ENCODE measurements at regions not wholly inside any gene's neighbourhood (a gene's known extent, or its start where the extent isn't known, plus 50 kb on each side); places are given as distances from the start of the nearest gene placed in this dataset.

DNA sequence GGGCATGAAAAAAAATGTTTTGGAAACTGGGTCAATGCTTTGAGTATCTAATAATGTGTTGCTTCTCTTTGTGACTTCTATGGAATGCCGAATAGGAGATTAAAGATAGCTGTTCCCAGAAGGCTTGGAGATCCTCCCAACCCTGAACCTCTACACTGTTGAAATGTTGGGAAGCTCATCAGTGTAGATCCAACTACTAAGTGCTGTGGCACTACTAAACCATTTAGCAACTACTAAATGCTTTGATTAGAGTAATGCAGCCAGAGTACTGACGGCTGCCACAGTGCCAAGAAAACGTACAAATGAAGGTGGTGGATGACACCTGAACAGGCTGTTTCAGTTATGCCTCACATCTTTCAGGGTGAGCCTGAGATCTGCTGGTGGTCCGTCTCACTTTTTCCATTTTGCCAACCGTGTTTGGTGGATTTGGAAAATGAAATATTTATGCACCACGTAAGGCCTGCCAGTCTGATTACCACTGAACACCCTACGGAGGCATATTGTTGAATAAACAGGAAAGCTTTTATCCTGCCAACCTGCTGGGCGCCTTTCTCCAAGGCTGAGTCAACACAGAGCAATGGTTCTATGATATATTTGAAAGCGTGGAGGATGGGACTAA is 938.0 kb upstream of the FLRT2 start:
- DNase-seq (ENCODE audit: low read depth in 2 of 2) = no peak

DNA sequence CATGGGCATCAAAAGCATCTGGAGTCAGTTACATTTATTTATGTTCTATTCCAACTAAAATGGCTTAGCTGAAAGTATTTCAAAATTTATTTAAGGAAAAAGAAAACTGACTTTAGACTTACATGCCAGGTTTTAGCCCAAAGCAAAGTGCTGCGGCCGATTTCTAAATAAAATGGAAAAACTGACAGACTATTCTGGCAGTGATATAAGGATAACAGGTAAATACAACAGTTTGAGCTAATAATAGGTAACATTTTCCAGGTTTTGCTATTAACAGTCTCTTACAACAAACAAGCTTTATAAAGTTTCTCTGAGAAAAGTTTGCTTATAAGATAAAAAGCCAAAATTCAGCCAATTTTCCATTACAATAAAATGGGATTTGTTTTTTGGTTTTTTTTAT is 937.2 kb upstream of the FLRT2 start:
- no peak for DNase-seq (ENCODE audit: low read depth in 2 of 2)

DNA sequence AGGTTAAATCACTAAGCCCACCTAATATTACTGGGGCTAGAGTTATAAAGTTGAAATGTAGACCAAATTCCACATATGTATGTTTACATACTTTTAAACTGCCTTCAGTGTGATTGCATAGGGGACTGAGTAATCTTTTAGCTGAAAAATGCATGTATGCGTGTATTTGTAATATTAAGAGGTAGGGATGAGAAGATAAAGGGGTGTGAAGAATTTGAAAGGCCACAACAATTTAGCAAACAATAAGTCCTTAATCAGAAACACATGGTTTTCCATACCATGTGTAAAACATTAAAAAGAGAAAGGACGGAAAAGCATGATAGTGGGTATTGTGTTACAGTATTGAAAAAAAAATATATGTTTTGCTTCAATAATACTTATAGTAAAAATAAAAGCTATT is 919.9 kb upstream of the FLRT2 start:
- DNase-seq (ENCODE audit: low read depth in 2 of 2) = no peak

DNA sequence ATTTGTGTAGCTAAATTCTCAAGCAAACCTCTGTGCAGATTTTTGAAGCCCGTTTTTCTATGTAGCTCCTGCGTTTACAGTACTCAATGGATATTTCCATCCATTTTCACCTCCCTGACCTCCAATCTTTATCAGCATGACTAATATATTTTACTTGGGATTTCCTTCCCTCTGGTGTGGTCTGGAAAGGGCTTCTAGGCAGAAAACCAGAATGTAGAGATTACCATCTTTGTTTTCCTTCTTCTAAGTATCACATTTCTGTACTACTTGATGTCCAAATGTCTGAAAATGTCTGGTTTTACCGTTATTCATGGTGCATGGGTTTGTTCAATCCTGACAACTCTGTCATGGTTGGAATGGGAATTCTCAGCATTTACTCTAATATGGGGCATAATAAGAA is 907.6 kb upstream of the FLRT2 start:
- no peak for DNase-seq (ENCODE audit: low read depth in 2 of 2)

DNA sequence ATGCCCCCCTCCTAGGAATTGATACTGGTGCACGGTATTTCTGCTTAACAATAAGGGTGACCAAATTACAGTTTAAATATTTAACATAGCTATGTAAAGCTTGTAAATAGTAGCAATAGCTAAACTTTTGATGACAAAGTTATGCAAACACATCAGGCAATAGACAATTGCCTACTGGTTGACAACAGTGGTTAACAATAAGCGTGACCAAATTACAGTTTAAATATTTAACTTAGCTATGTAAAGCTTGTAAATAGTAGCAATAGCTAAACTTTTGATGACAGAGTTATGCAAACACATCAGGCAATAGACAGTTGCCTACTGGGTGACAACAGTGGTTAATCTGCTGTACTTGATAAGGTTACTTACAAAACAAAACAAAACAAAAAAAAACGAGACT is 886.5 kb upstream of the FLRT2 start:
- DNase-seq (ENCODE audit: low read depth in 2 of 2) = no peak

DNA sequence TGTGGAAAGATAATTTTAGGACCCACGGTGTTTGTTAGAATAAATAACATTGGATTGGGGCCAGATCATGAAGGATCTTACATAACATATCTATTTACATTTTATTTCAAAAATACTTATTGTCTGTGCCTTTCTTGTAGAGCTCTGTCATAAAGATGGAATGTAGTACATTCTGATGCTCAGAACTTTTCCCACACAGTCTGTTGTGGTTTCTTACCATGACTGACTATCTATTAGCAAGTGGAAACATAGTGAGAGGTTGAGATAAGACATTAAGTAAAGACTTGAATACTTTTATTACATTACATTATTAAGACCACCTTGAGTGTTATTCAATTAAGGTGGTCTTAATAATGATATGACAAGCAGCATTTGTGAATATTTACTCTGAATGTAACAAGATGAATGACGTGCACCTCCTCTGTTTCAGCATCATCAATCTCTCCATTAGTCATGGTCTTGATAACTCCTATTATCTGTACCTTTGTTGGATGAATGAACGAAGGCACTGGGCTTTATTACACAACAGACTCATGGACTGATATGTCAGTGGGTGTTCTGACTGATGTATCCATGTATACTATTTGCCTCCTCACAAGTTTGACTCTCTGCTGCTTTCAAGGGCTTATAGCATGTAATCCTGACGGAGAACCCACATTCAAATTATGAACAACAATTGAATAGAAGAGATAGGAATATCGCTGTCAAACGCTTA is 883.0 kb upstream of the FLRT2 start:
- no peak for DNase-seq (ENCODE audit: low read depth in 2 of 2)

DNA sequence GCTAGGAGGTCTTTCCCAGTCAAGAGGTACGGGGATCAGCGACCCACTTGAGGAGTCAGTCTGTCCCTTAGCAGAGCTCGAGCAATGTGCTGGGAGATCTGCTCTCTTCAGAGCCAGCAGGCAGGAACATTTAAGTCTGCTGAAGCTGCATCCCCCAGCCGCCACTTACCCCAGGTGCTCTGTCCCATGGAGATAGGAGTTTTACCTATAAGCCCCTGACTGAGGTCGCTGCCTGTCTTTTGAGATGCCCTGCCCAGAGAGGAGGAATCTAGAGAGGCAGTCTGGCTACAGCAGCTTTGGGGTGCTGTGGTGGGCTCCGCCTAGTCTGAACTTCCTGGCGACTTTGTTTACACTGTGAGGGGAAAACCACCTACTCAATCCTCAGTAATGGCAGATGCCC is 874.9 kb upstream of the FLRT2 start:
- DNase-seq (ENCODE audit: low read depth in 2 of 2) = no peak

DNA sequence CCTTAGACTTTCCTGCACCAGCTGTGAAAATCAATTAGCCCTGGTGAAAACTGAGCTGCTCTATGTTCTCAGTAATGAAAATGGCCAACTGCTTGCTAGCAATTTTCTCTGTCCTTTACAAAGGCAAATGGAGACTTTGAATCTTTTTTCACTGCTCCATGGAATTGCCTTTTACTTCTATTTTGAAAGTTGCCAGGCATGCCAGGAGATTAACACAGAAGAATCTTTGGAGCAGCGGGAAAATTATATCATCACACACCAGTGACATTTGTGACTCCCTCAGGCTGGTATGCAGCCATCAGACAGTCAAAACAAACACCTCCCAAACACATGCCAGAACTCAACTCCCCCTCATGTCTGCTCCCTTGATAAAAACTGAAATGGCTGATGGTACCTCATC is 872.0 kb upstream of the FLRT2 start:
- DNase-seq (ENCODE audit: low read depth in 2 of 2) = no peak

DNA sequence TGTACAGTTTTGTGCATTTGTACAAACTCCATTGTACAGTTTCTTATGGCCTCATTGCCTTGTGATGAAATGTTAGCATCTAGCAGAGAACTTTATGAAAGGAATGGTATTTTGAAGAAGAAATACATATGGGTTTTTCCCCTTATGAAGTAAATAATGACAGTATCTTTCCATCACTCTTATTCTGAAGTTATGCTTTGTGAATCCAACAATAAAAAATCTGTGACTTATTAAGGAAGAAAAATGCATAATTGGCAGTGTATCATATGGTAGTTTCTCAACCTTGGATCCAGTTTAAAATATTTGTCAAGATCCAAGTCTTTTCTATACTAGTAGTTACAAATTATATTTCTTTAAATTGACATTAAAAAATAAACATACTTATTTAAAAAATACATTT is 859.1 kb upstream of the FLRT2 start:
- no peak for DNase-seq (ENCODE audit: low read depth in 2 of 2)

DNA sequence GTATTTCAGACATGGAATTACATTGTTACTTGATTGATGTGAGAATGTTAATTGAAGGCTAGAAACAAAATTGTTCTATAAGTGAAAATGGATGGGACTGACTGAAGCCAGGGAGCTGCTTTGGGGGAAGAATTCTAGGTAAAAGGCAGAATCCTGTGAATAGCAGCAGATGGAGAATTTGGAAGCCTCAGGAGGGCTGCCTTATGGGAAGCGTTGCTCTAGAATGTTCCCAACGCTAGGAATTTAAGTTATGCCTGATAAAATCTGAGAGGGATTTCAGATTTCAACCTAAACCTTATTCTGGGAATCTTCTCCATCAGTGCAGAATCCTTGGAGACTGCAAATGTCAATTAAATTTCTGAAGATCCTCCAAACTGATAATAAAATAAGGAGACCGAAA is 858.2 kb upstream of the FLRT2 start:
- DNase-seq (ENCODE audit: low read depth in 2 of 2) = no peak

DNA sequence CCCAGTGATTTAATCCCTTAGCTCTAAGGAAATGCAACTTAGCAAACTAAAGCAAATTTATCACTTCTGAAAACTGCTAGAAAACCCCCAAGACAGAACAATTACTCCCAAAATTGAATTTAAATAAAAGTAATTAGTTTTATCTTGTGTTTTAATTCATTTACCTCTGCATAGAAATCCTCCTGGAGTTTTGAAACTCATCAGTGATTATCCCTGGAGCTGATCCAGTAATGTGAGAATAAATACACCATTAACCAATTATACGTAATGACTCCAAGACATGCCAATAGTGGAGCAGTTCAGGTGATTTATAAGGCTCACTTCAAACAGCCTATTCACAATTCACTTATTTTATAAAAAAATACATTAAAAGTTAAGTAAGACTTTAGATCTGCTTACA is 855.3 kb upstream of the FLRT2 start:
- no peak for DNase-seq (ENCODE audit: low read depth in 2 of 2)

DNA sequence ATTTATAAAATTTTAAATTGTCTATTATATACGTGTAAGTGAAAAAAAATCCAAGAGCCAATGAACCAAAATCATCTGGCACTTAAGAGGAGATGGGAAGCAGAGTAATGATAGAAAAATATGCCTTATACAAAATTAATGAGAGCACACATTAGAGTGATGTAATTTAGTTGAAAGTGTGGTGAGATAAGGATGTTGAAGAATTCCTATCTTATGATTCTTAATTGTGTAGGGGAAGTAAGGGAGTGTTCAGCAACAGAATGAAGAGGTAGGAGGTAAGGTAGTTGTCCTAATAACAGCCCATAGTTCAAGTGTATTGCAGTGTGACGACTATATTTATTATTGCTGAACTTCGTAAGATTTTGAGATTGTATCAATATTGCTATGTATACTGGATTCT is 843.4 kb upstream of the FLRT2 start:
- no peak for DNase-seq (ENCODE audit: low read depth in 2 of 2)

DNA sequence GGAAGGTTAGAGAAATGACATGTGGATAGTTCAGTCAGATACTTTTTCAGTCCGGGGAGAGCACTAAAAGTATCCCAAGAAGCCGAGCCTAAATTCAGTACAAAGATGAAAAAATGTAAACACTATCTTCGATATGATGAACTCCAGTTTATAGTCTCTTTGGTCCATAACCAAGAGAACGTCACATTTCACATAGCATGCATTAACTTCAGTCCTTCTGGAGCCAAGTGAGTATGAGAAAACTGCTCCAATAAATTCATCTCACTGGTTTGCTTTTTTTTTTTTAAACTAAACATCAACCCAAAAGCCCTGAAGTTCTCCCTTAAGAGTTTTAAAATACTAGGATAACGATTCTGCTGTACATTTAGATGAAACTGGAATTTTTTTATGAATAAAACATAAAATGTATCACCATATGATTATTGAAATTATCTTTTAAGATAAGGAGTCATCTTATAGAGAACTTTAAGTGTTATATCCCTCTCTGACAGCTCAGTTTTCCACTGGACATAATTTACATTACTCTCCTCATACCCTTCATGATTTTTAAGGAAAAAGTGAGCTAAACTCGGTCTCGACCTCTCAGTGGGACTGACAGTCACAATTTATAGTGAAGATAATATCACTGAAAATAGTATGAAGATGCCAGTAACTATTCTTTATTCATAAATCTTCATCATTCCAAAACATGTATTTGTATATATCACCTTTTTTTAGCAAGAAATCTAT is 841.5 kb upstream of the FLRT2 start:
- DNase-seq (ENCODE audit: low read depth in 2 of 2) = no peak

DNA sequence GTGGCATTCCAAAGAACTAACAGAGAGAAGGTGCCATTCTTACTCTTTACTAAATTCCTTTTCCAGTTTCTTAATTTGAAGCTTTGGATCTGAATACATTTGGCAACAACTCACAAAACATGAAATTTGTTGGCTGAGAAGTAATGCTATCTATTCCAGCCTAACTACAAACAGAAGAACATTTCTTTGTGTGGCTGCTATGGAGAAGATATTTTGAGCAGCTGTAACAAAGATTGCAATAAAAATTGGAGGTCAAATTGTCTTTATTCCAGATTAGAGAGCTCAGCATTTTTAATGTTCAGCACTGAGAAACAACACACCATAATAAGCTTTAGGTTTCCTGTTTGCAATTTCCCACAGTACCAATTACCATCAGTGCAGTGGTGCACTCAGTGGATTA is 835.8 kb upstream of the FLRT2 start:
- DNase-seq (ENCODE audit: low read depth in 2 of 2) = no peak

DNA sequence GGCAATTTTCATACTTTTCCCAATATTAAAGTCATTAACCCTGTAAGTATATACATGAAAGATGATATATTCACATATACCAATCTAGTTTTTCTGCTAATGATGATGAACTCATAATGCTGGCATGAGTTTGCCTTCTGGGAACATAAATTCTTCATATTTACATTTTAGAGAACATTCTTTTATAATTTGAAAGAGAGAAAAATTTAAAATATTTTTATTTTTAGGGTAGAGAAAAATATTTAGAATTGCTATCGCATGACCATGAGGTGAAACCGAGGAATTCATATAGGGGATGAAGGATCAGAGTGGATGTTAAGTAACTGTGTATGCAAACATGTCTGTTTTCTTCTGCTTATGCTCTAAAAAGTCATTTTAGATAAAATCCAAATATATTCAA is 825.3 kb upstream of the FLRT2 start:
- no peak for DNase-seq (ENCODE audit: low read depth in 2 of 2)

DNA sequence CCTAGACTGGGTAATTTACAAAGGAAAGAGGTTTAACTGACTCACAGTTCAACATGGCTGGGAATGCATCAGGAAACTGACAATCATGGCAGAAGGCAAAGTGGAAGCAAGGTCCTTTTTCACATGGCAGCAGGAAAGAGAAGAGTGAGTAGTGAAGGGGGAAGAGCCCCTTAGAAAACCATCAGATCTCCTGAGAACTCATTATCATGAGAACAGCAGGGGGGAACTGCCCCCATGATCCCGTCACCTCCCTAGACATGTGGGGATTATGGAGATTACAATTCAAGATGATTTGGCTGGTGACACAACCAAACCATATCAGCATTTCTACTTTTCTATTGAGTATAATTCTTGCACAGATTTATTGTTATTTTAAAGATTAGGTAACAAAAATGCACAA is 822.1 kb upstream of the FLRT2 start:
- DNase-seq (ENCODE audit: low read depth in 2 of 2) = no peak

DNA sequence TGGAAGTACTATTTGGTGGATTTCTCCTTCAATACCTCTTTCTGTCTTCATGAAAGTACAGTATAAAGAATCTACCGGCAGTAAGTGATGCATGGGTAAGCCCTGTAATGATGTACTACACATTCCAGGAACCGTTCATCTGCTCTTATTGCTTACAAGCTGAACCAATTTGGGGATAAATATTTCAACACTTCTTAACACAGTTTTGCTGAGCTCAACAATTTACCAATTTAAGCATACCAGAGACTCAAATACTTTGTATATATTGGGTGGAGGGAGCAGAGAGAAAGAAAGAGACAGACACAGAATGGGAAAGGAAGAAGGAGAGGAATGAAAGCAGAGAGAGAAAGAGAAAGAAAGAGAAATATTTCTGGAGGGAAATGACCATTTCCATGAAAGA is 821.1 kb upstream of the FLRT2 start:
- DNase-seq (ENCODE audit: low read depth in 2 of 2) = no peak

DNA sequence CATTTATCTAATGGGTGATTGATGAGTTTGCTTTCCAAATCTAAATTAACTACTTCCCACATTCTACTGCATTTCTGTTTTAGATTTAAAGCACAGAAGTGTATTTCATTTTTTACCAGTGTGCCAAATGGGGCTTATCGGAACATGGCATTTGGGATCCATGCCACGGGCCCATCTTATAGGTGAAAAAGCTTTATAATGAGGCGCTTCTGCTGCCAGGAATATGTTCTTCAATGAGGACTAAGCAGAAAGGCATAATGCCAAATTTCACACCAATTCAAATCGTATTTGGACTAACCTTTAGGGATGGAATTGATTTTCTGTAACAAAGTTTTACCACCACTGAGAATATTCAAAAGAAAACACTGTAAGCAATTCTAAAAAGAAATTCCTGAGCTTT is 803.5 kb upstream of the FLRT2 start:
- no peak for DNase-seq (ENCODE audit: low read depth in 2 of 2)

DNA sequence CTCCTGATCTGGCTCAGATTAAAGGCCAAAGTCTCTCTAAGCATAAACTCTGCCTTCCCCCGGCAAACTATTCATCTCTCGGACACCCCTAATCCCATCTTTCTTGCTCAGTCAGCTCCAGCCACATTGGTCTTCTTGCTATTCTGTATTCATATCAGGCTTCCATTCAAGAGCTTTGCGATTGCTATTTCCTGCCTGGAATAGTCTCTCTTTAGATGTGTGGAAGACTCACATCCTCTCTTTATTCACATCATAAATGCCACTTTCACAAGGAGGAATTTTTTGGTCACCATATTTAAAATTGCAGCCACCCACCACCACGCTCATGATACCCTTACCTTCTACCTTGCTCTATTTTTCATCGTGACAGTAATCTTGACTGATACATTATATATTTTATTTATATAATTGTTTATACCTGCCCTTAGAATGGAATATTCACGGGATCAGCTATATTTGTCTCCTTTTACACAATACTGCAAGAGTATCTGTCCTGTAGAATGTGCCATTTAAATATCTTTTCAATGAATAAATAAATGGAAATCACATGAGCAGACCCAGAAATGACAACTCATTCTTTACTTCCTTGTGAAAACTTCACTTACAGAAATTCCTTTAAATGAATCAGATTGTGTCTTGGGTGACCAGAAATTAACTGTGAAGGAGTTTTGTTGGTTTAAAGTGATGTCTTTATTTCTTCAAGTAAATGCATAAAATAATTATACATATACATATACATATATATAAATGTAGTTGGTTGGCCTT is 780.6 kb upstream of the FLRT2 start:
- DNase-seq (ENCODE audit: low read depth in 2 of 2) = no peak

DNA sequence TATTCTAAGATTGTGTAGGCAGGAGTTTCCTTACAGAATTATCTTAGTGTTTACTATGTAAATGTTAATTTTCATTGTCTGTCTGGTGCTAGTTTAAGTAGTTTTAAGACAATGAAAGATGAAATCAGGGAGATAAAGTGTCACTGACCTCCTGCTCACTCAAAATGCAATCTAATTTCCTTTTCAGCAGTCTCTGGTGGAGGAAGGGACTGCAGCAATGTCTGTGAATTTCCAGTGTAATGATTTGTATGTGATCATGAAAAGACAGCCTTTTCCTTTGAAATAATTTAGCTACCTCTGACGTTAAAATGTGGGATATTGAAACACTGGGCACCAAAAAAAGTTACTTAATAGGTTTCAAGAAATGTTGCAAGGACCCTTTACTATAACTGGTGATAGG is 779.7 kb upstream of the FLRT2 start:
- no peak for DNase-seq (ENCODE audit: low read depth in 2 of 2)

DNA sequence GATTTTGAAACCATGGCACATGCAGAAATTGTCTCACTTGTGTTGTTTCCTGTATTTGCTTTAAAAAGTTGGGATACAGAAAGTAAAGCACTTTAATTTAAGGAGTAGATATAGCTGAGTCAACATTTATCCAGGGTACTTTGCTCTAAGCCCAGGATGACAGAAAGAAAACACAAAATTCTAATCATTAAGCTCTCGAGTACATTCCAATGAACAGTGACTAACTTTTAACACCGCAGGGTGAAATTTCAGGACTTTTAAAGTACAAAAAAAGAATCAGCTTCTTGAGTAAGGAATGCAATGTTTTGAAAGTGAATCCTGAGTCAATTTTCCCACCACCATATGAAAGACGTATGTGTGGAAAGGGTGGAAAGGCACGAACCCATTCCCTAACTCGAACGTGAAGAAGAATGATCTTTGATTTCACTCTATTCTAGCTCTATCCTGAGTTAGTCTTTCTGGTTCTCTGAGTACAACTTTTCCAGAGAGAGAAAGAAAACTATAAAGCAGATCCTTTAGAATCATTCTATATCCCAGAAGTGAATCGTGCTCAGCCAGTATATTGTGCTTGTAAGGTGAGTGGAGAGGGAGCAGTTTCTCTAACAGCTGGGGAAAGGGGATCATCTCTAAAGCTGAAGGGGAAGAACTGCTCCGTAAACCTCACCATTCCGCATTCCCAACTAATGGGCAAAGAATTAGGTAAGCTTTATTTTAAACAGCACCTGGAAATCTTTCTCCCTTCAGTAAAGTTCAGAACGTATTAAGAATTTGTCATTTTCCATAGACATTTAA is 779.0 kb upstream of the FLRT2 start:
- DNase-seq (ENCODE audit: low read depth in 2 of 2) = no peak

DNA sequence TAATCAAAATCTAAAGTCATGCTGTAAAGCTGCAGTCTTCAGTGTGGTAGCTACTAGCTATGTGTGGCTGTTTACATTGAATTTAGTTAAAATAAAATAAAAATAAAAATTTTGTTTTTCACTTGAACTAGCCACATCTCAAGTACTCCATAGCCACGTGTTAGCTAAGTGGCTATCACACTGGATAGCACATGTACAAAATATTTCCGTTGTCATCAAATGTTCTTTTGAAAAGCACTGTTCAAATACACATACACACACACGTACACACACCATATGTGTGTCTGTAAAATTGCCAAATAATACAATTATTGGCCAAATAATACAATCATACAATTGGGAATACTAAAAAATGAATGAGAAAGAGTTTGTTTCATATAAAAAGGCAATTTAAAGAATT is 778.2 kb upstream of the FLRT2 start:
- DNase-seq (ENCODE audit: low read depth in 2 of 2) = no peak
